Subcutaneous abdominal adipose tissue (tissue), 5 donors: ENCODE measurements at regions not wholly inside any gene's neighbourhood (a gene's known extent, or its start where the extent isn't known, plus 50 kb on each side); places are given as distances from the start of the nearest gene placed in this dataset.
"Not testable (repeated sequence)": the region's sequence is repeated elsewhere in the genome, so short reads cannot be mapped to it uniquely, and the experiment has no call there.

ENCODE experiments used
- H3K27ac ChIP-seq: one replicate; pipeline ENCODE4 v1.7.0; 2013; ENCODE audit warnings: low read depth, mild to moderate bottlenecking, inconsistent platforms, low read length, moderate library complexity
- H3K27me3 ChIP-seq, 5 donors: one replicate each; pipeline ENCODE4 v1.7.0; 2013; ENCODE audit warnings: low read length in 5 of 5, inconsistent platforms in 1 of 5; ENCODE audit not compliant: control insufficient read depth in 5 of 5, insufficient read depth in 4 of 5
- H3K36me3 ChIP-seq, 5 donors: one replicate each; pipeline ENCODE4 v1.7.0; 2013; ENCODE audit warnings: low read length in 5 of 5; ENCODE audit not compliant: control insufficient read depth in 5 of 5, insufficient read depth in 5 of 5
- H3K4me1 ChIP-seq, 5 donors: one replicate each; pipeline ENCODE4 v1.7.0; 2013; ENCODE audit warnings: low read length in 5 of 5, mild to moderate bottlenecking in 3 of 5, moderate library complexity in 1 of 5; ENCODE audit not compliant: control insufficient read depth in 5 of 5, insufficient read depth in 5 of 5
- H3K4me3 ChIP-seq, 5 donors: one replicate each; pipeline ENCODE4 v1.7.0; 2013; ENCODE audit warnings: low read length in 5 of 5, low read depth in 1 of 5
- H3K9ac ChIP-seq, 5 donors: one replicate each; pipeline ENCODE4 v1.7.0; 2013; ENCODE audit warnings: low read length in 5 of 5, mild to moderate bottlenecking in 4 of 5, moderate library complexity in 3 of 5
- H3K9me3 ChIP-seq, 5 donors: one replicate each; pipeline ENCODE4 v1.7.0; 2013; ENCODE audit warnings: low read length in 5 of 5; ENCODE audit not compliant: control insufficient read depth in 5 of 5
- donor health status: healthy.
- donor health status: healthy.
- donor health status: healthy.
- donor health status: healthy.
- donor health status: healthy.

GRCh38 chr2:4115435-4115834, 412.1 kb downstream of the DCDC2C start:
- H3K36me3 ChIP-seq, H3K9me3 ChIP-seq, H3K4me1 ChIP-seq, H3K9ac ChIP-seq, H3K4me3 ChIP-seq, H3K27ac ChIP-seq, H3K27me3 ChIP-seq: not testable (repeated sequence)

- peaks cover 0 to 4% (median 0%) of the 10 kb centered on the region in 5 donors for H3K9me3 ChIP-seq
- no peaks in the 10 kb centered on the region for H3K4me1 ChIP-seq
- H3K27ac ChIP-seq = no peak overlapping the region
- no peak overlapping the region for H3K4me3 ChIP-seq
- no peaks in the 10 kb centered on the region for H3K27me3 ChIP-seq
- H3K9ac ChIP-seq = no peak overlapping the region
- no peaks in the 10 kb centered on the region for H3K36me3 ChIP-seq
Observed at GRCh38 chr2:4122726-4123125, 419.4 kb downstream of the DCDC2C start.

GRCh38 chr2:4130651-4131050, 427.3 kb downstream of the DCDC2C start:
- Histone ChIP-seq H3K4me1 (no peaks in the 10 kb centered on the region), H3K9ac (no peak overlapping the region), H3K9me3 (peaks cover 2 to 27% (median 22%) of the 10 kb centered on the region in 5 donors), H3K27ac (no peak overlapping the region), H3K4me3 (no peak overlapping the region), H3K27me3 (no peaks in the 10 kb centered on the region), H3K36me3 (no peaks in the 10 kb centered on the region)

GRCh38 chr2:4134551-4135550, 431.5 kb downstream of the DCDC2C start:
- H3K27me3 ChIP-seq = no peaks in the 10 kb centered on the region
- H3K27ac ChIP-seq = no peak overlapping the region
- H3K9me3 ChIP-seq = peaks cover under 1 to 22% (median 19%) of the 10 kb centered on the region in 5 donors
- H3K36me3 ChIP-seq = no peaks in the 10 kb centered on the region
- H3K4me3 ChIP-seq = no peak overlapping the region
- H3K9ac ChIP-seq = no peak overlapping the region
- no peaks in the 10 kb centered on the region for H3K4me1 ChIP-seq

GRCh38 chr2:4135765-4136164, 432.4 kb downstream of the DCDC2C start:
- Histone ChIP-seq H3K27ac (no peak overlapping the region), H3K9me3 (peaks cover 0 to 20% (median 14%) of the 10 kb centered on the region in 5 donors), H3K27me3 (no peaks in the 10 kb centered on the region), H3K4me3 (no peak overlapping the region), H3K4me1 (no peaks in the 10 kb centered on the region), H3K9ac (no peak overlapping the region), H3K36me3 (no peaks in the 10 kb centered on the region)

GRCh38 chr2:4139316-4139715, 435.9 kb downstream of the DCDC2C start:
- Histone ChIP-seq H3K4me3 (no peak overlapping the region), H3K9ac (no peak overlapping the region), H3K27me3 (no peaks in the 10 kb centered on the region), H3K27ac (no peak overlapping the region), H3K4me1 (no peaks in the 10 kb centered on the region), H3K36me3 (no peaks in the 10 kb centered on the region), H3K9me3 (peaks cover 0 to 3% (median 0%) of the 10 kb centered on the region in 5 donors)

GRCh38 chr2:4139731-4140130, 436.4 kb downstream of the DCDC2C start:
- Histone ChIP-seq H3K27ac (no peak overlapping the region), H3K27me3 (no peaks in the 10 kb centered on the region), H3K9me3 (peaks cover 0 to 3% (median 0%) of the 10 kb centered on the region in 5 donors), H3K9ac (no peak overlapping the region), H3K4me3 (no peak overlapping the region), H3K4me1 (no peaks in the 10 kb centered on the region), H3K36me3 (no peaks in the 10 kb centered on the region)

- H3K36me3 ChIP-seq = no peaks in the 10 kb centered on the region
- H3K9me3 ChIP-seq = peaks cover 0 to 3% (median 0%) of the 10 kb centered on the region in 5 donors
- H3K27ac ChIP-seq = no peak overlapping the region
- no peaks in the 10 kb centered on the region for H3K4me1 ChIP-seq
- H3K9ac ChIP-seq = no peak overlapping the region
- no peak overlapping the region for H3K4me3 ChIP-seq
- no peaks in the 10 kb centered on the region for H3K27me3 ChIP-seq
Observed at GRCh38 chr2:4140281-4140970, 437.1 kb downstream of the DCDC2C start.

GRCh38 chr2:4144731-4145130, 441.4 kb downstream of the DCDC2C start:
- H3K9me3 ChIP-seq = peaks cover 0 to 3% (median 0%) of the 10 kb centered on the region in 5 donors
- H3K4me1 ChIP-seq = no peaks in the 10 kb centered on the region
- H3K27me3 ChIP-seq = no peaks in the 10 kb centered on the region
- H3K9ac ChIP-seq = no peak overlapping the region
- H3K27ac ChIP-seq = no peak overlapping the region
- no peaks in the 10 kb centered on the region for H3K36me3 ChIP-seq
- H3K4me3 ChIP-seq = no peak overlapping the region

GRCh38 chr2:4151521-4151920, 448.1 kb downstream of the DCDC2C start:
- Histone ChIP-seq H3K4me3 (no peak overlapping the region), H3K4me1 (no peaks in the 10 kb centered on the region), H3K9ac (no peak overlapping the region), H3K27me3 (no peaks in the 10 kb centered on the region), H3K9me3 (peaks cover 0 to 6% (median 0%) of the 10 kb centered on the region in 5 donors), H3K27ac (no peak overlapping the region), H3K36me3 (no peaks in the 10 kb centered on the region)
